ENCODE measurements at regions not wholly inside any gene's neighbourhood (a gene's known extent, or its start where the extent isn't known, plus 50 kb on each side); places are given as distances from the start of the nearest gene placed in this dataset.

DNA sequence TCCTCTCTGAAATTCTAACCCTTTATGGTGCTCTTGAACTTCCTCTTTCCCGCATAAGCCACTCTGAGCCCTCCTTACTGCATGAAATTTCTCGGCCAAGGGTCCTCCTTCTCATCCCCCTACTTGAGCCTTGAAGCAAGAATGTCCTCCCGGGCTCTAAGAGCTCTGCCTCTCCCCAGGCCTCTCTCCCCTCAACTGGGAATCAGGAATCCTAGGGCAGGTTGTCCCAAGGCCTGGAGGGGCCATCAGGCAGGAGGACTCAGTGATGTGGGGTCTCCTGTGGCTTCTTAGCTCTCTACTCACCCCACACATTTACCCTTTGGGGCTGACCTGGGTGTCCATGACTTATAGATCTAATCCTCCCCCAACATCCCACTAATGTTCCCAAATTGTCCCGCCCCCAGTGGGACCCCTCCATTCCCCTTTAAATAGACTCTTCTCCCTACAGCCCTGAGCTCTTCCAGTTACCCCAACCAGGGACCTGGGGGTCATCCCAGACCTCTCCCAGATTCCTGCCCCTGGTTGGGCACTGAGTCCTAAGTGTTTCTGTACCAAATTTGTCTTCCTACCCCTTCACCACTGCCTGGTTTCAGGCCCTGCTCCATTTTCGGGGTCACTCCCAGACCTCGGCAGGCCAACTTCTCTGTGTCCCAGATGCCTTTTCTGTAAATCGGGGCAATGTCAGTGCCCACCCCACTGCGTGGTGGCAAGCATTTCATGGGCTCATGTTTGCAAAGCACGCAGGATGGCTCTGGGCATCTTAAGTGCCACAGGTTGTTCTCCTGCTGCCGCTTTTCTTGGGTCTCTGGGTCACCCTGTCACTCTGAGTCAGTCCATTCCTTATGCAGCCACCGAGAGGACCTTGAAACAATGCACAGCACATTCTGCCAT lies 171.2 kb downstream of the ASB1 start:
- no peak overlapping the region for H3K4me3 ChIP-seq (ENCODE audit: low read depth, low read length)
- TF ChIP-seq, protein P1, sequence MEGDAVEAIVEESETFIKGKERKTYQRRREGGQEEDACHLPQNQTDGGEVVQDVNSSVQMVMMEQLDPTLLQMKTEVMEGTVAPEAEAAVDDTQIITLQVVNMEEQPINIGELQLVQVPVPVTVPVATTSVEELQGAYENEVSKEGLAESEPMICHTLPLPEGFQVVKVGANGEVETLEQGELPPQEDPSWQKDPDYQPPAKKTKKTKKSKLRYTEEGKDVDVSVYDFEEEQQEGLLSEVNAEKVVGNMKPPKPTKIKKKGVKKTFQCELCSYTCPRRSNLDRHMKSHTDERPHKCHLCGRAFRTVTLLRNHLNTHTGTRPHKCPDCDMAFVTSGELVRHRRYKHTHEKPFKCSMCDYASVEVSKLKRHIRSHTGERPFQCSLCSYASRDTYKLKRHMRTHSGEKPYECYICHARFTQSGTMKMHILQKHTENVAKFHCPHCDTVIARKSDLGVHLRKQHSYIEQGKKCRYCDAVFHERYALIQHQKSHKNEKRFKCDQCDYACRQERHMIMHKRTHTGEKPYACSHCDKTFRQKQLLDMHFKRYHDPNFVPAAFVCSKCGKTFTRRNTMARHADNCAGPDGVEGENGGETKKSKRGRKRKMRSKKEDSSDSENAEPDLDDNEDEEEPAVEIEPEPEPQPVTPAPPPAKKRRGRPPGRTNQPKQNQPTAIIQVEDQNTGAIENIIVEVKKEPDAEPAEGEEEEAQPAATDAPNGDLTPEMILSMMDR (IDR thresholded peaks at IDR 0.05; ENCODE audit: borderline replicate concordance, insufficient read depth, low read depth, low read length): no peak

DNA sequence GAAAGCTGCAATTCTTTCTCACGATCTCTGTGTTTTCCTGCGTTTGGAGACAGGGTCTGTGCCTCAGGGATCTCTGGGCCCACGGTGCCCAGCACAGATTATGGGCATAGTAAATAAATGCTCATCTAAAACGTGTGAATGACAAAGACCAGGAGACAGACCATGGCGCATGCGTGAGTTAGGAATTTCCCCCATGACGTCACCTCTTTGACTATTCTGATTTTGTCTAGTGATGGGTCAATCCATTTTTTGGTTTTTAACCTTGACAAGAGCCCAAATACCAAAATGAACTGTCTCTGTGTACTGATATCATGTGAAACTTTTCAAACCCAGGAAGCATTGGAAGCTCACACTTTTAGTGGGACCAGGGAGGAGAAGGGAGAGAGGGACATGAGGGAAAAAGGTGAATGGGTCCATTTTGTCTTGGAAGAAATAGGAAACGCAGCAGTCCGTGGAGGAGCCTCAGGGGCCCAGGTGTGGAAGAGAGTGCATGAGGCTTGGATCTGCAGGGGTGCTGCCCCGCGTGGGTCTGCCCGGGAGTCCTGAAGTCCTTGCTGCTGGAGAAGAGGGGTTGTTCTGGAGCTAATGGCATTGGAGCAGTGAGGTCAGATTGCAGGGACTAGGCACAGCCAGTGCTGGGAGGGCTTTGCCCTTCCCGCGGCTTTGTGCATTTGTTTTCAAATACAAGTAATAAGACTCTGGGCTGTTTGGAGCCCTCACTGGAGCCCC lies 172.2 kb downstream of the ASB1 start:
- H3K4me3 ChIP-seq (ENCODE audit: low read depth, low read length): no peak overlapping the region
- TF ChIP-seq, protein P1 (IDR thresholded peaks at IDR 0.05; ENCODE audit: borderline replicate concordance, insufficient read depth, low read depth, low read length): no peak

DNA sequence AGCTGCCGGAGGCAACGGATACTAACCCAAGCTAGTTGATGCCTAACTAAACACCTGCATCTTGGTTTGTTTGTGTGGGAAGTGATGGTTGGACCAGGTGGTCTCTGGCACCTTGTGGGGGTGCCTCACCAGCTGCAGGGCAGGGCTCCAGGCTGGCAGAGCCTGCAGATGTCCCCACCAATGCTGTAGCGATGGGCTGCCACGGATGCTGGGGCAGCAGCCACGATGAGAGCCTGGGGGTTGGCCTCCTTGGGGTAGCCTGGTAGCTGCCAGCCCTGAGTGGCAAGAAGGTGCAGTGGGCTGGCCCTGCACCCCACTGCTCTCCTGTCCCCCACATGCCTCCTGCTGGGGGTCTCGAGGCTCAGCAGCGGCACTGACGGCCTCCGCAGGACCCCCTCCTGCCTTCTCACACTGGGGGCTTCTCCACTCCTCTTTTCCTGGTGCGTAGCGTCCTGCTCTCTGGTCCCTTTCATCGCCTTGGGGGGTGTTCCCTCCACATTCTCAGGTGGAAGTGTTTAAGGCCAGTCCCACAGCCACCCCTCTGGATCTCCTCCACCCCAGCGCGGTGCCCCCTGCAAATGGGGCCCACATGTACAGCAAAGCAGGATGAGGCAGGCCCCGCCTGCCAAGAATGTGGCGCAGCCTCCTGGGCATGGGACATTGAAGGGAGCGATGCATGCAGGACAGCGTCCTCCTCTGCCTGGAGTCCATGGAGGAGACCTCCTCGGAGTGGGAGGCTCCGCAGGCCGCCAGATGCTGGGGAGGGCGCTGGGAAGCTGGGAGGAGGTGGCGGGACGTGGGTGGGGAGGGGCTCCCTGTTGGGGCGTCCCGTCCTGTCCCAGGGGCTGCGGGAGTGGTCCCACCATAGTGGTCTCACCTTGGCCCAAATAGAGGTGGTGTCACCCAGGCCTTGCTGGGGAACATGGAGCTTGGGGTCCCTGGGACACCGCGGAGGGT lies 173.1 kb downstream of the ASB1 start:
- no peak overlapping the region for H3K4me3 ChIP-seq (ENCODE audit: low read depth, low read length)
- TF ChIP-seq, protein P1 (IDR thresholded peaks at IDR 0.05; ENCODE audit: borderline replicate concordance, insufficient read depth, low read depth, low read length): no peak

DNA sequence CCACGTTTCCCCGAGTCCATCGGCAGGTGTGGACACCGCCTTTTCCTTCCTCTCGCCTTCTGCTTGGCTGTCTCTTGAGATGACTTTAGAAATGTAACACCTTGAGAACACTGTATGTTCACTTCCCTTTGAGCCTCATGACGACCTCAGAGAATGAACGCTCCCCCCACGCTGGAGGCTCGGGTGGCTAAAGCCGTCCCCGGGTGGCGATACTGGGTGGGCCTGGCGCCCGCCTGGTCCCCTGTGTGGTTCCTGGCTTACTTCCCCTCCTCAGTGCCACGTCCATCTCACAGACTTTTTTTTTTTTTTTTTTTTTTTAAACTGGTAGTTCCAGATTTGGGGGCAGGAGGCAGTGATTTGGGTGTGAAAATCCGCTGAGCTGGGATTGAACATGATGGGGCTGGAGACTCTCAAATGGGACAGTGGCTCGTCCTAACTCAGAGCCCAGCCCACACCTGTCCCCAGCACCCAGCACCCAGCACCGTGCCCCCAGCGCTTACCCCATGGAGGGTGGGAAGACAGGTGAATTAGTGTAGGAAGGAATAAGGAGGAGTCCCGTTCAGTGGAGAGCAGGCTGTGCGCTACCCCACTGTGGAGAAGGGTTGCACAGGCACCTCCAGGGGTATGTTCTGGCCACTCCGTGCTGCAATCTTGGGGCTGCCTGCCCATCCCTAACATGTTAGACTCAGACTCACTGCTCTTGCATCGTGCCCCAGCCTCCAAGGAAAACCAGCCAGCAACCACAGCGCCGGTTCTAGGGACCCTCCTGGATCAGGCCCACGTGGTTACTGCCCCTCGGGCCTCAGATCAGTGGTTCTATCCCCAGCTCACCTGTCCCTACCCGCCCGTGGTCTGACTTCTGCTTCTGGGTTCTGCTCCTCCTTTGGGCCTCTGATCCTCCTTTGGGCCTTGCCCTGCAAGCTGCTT lies 174.0 kb downstream of the ASB1 start:
- TF ChIP-seq, protein P1 (IDR thresholded peaks at IDR 0.05; ENCODE audit: borderline replicate concordance, insufficient read depth, low read depth, low read length): no peak
- no peak overlapping the region for H3K4me3 ChIP-seq (ENCODE audit: low read depth, low read length)

DNA sequence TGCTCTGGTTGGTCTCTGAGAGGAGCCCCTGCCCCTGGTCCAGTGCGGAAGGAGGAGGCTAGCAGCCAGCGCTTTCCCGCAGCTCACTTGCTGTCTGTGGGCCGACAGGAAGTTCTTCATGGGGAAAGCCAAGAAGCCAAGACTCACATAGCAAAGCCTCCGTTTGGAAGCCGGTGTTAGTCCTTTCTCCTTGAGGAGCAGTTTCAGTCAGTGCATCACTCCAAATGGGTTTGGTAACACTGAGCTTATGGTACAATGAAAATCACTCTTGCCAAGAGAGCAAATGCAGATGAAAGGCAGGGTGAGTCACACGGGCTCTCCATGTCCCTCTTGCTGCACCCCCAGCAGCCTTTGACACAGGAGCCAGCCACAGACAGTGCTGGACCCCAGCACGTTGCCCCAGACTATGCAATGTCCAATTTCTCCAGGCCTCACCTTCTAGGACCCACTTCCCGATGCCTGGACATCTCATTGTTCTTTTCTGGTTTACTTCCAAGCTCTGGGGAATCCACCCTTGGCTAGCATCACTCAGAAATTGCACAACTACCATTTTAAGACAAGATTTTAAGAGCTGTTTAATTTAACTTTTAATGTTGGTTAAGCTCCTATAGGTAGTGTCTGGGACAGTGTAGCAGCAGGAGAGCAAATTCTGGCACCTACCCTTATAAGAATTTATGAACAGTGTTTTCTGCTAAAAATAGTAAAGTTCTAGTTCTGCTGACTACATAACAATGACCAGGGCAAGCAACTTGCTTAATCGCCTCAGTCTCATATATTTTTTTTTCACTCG lies 174.9 kb downstream of the ASB1 start:
- no peak overlapping the region for H3K4me3 ChIP-seq (ENCODE audit: low read depth, low read length)
- TF ChIP-seq, protein P1 (IDR thresholded peaks at IDR 0.05; ENCODE audit: borderline replicate concordance, insufficient read depth, low read depth, low read length): no peak

Data from GM12875 (cell line).